H1 (cell line): ENCODE measurements at regions not wholly inside any gene's neighbourhood (a gene's known extent, or its start where the extent isn't known, plus 50 kb on each side); places are given as distances from the start of the nearest gene placed in this dataset.

Experiments
- CTCF ChIA-PET: fragments of 300-600 bp; sonication (Branson Sonifier 250); formaldehyde crosslinking; loops from one replicate; lab custom pipeline; 2021; ENCODE audit not compliant: partially characterized antibody; lab: Charles Lee
- POLR2A ChIA-PET: fragments of 300-600 bp; sonication (Branson Sonifier 250); formaldehyde crosslinking; loops from one replicate; lab custom pipeline; 2021; ENCODE audit warnings: inconsistent platforms; ENCODE audit not compliant: partially characterized antibody; lab: Charles Lee
- DNase-seq, 2 experiments: peaks; one replicate each; pipeline versions ENCODE4 v3.0.0 to v3.0.0-alpha.2; 2010 to 2022; ENCODE audit warnings: low spot score in 2 of 2, low read depth in 1 of 2, mixed read lengths in 1 of 2
- FAIRE-seq: peaks from 2 replicates; lab custom pipeline; 2011; peaks lifted over from hg19 to GRCh38; lab: Jason Lieb, UNC
- H2AFZ ChIP-seq: 2 replicates; pipeline ENCODE4 v1.8.1; 2012; ENCODE audit warnings: low read length, inconsistent platforms
- H2AK5ac ChIP-seq: 2 replicates; pipeline ENCODE4 v1.6.1; 2013; ENCODE audit warnings: low read depth, low read length
- H2BK120ac ChIP-seq: replicated peaks from 2 replicates; pipeline ENCODE3; 2013; ENCODE audit warnings: low read depth, low read length, inconsistent platforms
- H2BK12ac ChIP-seq: 2 replicates; pipeline ENCODE4 v1.6.1; 2013; ENCODE audit warnings: low read depth, low read length
- H2BK15ac ChIP-seq: 2 replicates; pipeline ENCODE4 v1.6.1; 2013; ENCODE audit warnings: low read length
- H2BK20ac ChIP-seq: 2 replicates; pipeline ENCODE4 v1.6.1; 2013; ENCODE audit warnings: low read length
- H2BK5ac ChIP-seq: 2 replicates; pipeline ENCODE4 v1.6.1; 2013; ENCODE audit warnings: low read depth, low read length
- H3K14ac ChIP-seq: 2 replicates; pipeline ENCODE4 v1.6.1; 2013; ENCODE audit warnings: inconsistent platforms; ENCODE audit not compliant: insufficient read length
- H3K18ac ChIP-seq: 2 replicates; pipeline ENCODE4 v1.6.1; 2013; ENCODE audit warnings: low read length; ENCODE audit errors: extremely low read depth
- H3K23ac ChIP-seq: 2 replicates; pipeline ENCODE4 v1.6.1; 2013; ENCODE audit warnings: inconsistent platforms; ENCODE audit not compliant: insufficient read length
- H3K23me2 ChIP-seq: 2 replicates; pipeline ENCODE4 v1.6.1; 2013; ENCODE audit warnings: low read depth, low read length
- H3K27ac ChIP-seq: 2 replicates; pipeline ENCODE4 v1.6.1; 2011; ENCODE audit warnings: low read depth, low read length, inconsistent platforms
- H3K27me3 ChIP-seq, 4 experiments: replicated peaks in 1 of 4; 1 replicate in 1 of 4; 2 replicates in 3 of 4; pipeline versions ENCODE4 v1.6.1 to v1.8.1; 2011 to 2013; ENCODE audit warnings: low read length in 3 of 4, mild to moderate bottlenecking in 3 of 4, inconsistent platforms in 2 of 4, mixed read lengths in 2 of 4, moderate library complexity in 1 of 4; ENCODE audit not compliant: control insufficient read depth in 3 of 4, insufficient read depth in 3 of 4; ENCODE audit errors: extremely low read depth in 1 of 4
- H3K36me3 ChIP-seq, 4 experiments: 2 replicates each; pipeline versions ENCODE4 v1.6.1 to v1.8.1; 2011 to 2013; ENCODE audit warnings: mild to moderate bottlenecking in 4 of 4, low read length in 3 of 4, moderate library complexity in 2 of 4, control low read depth in 1 of 4, inconsistent platforms in 1 of 4; ENCODE audit not compliant: insufficient read depth in 4 of 4, control insufficient read depth in 2 of 4
- H3K4ac ChIP-seq: replicated peaks from 2 replicates; pipeline ENCODE3; 2013; ENCODE audit warnings: low read length, low read depth, mixed read lengths, inconsistent platforms; ENCODE audit not compliant: insufficient read length
- H3K4me1 ChIP-seq, 4 experiments: replicated peaks in 1 of 4; 1 replicate in 1 of 4; 2 replicates in 3 of 4; pipeline versions ENCODE4 v1.6.1 to v1.8.1; 2011 to 2013; ENCODE audit warnings: low read length in 3 of 4, inconsistent platforms in 2 of 4, mixed read lengths in 1 of 4; ENCODE audit not compliant: insufficient read depth in 4 of 4, control insufficient read depth in 3 of 4
- H3K4me2 ChIP-seq, 2 experiments: 2 replicates each; pipeline versions ENCODE4 v1.6.1 to v1.8.1; 2011 to 2013; ENCODE audit warnings: low read depth in 2 of 2, low read length in 2 of 2, control low read depth in 1 of 2, inconsistent platforms in 1 of 2, mild to moderate bottlenecking in 1 of 2; ENCODE audit not compliant: insufficient read depth in 1 of 2
- H3K4me3 ChIP-seq, 4 experiments: fragments of 200-600, 300-600 bp in 1 of 4; sonication (generic), shearing (Covaris generic), sonication (Bioruptor Twin) in 1 of 4; 2 replicates each; pipeline versions ENCODE4 v1.5.1 to v1.8.1; 2011 to 2016; ENCODE audit warnings: low read length in 4 of 4, low read depth in 3 of 4, control low read depth in 2 of 4, inconsistent platforms in 2 of 4, mild to moderate bottlenecking in 2 of 4, mixed read lengths in 1 of 4, moderate library complexity in 1 of 4; ENCODE audit not compliant: insufficient read depth in 2 of 4; ENCODE audit errors: extremely low read depth in 1 of 4
- H3K56ac ChIP-seq: replicated peaks from 2 replicates; pipeline ENCODE3; 2013; ENCODE audit warnings: low read depth, mild to moderate bottlenecking, mixed read lengths, low read length, inconsistent platforms; ENCODE audit not compliant: insufficient read length
- H3K79me1 ChIP-seq: 2 replicates; pipeline ENCODE4 v1.6.1; 2013; ENCODE audit warnings: low read depth, low read length, control low read depth
- H3K79me2 ChIP-seq, 2 experiments: 2 replicates each; pipeline versions ENCODE4 v1.6.1 to v1.8.1; 2012 to 2013; ENCODE audit warnings: low read length in 2 of 2, mild to moderate bottlenecking in 2 of 2, inconsistent platforms in 1 of 2; ENCODE audit not compliant: insufficient read depth in 2 of 2, control insufficient read depth in 1 of 2
- H3K9ac ChIP-seq, 4 experiments: replicated peaks in 1 of 4; 1 replicate in 1 of 4; 2 replicates in 3 of 4; pipeline versions ENCODE4 v1.6.1 to v1.8.1; 2011 to 2013; ENCODE audit warnings: low read depth in 3 of 4, low read length in 3 of 4, control low read depth in 2 of 4, mild to moderate bottlenecking in 2 of 4, moderate library complexity in 2 of 4, inconsistent platforms in 1 of 4; ENCODE audit errors: extremely low read depth in 1 of 4
- H3K9me3 ChIP-seq, 2 experiments: 2 replicates each; pipeline versions ENCODE4 v1.6.1 to v1.8.1; 2012 to 2013; ENCODE audit warnings: mild to moderate bottlenecking in 2 of 2, moderate library complexity in 2 of 2, control low read depth in 1 of 2, inconsistent platforms in 1 of 2, low read depth in 1 of 2, low read length in 1 of 2, mixed read lengths in 1 of 2; ENCODE audit not compliant: insufficient read depth in 2 of 2
- H4K20me1 ChIP-seq, 2 experiments: replicated peaks in 1 of 2; 2 replicates each; pipeline versions ENCODE3 to v1.8.1; 2011 to 2013; ENCODE audit warnings: inconsistent platforms in 2 of 2, low read length in 2 of 2, mild to moderate bottlenecking in 1 of 2; ENCODE audit not compliant: insufficient read depth in 2 of 2, control insufficient read depth in 1 of 2
- H4K5ac ChIP-seq: 2 replicates; pipeline ENCODE4 v1.6.1; 2013; ENCODE audit warnings: low read length, low read depth, mixed read lengths, inconsistent platforms; ENCODE audit not compliant: insufficient read length
- H4K8ac ChIP-seq: 2 replicates; pipeline ENCODE4 v1.8.0; 2013; ENCODE audit warnings: mild to moderate bottlenecking, moderate library complexity, low read length, inconsistent platforms; ENCODE audit not compliant: insufficient read depth; ENCODE audit errors: extremely low read depth
- H4K91ac ChIP-seq: replicated peaks from 2 replicates; pipeline ENCODE3; 2013; ENCODE audit warnings: low read length, mixed read lengths, inconsistent platforms; ENCODE audit not compliant: insufficient read length
- ASH2L ChIP-seq: fragments of 200-600, 300-600 bp; sonication (generic); IDR thresholded peaks from one replicate; pipeline ENCODE4 v1.7.1; 2017; ENCODE audit warnings: low read length
- JUND ChIP-seq: IDR thresholded peaks from 2 replicates; pipeline ENCODE4 v1.6.1; 2011; ENCODE audit warnings: mild to moderate bottlenecking, improper control_type of control experiment, low read length
- KDM5A ChIP-seq: fragments of 200-600 bp; IDR thresholded peaks from 2 replicates; pipeline ENCODE4 v1.7.1; 2012; ENCODE audit warnings: mild to moderate bottlenecking, low read length, inconsistent platforms, mixed read lengths
- MAFK ChIP-seq: IDR thresholded peaks from 2 replicates; pipeline ENCODE4 v1.6.1; 2012; ENCODE audit warnings: low read depth, mild to moderate bottlenecking, improper control_type of control experiment, low read length
- TAF7 ChIP-seq: optimal IDR thresholded peaks from 2 replicates; pipeline ENCODE3; 2011; ENCODE audit warnings: low read depth, mild to moderate bottlenecking, inconsistent platforms, low read length, moderate library complexity, borderline replicate concordance
- TEAD4 ChIP-seq: IDR thresholded peaks from 2 replicates; pipeline ENCODE4 v1.6.1; 2012; ENCODE audit warnings: low read depth, low read length, inconsistent platforms, mixed read lengths
- ZNF274 ChIP-seq: IDR thresholded peaks from 2 replicates; pipeline ENCODE4 v1.7.0; 2012; ENCODE audit warnings: low read length, borderline replicate concordance; ENCODE audit errors: extremely low read depth
- WGBS, 2 experiments: shearing (Covaris generic) in 1 of 2; methylation state at CpG; one replicate each; pipeline versions ENCODE4 v1.1.6 to v1.1.7; 2013 to 2015; ENCODE audit warnings: low lambda C conversion rate in 2 of 2, mixed read lengths in 2 of 2, inconsistent platforms in 1 of 2, low coverage in 1 of 2, missing lambda C conversion rate in 1 of 2; ENCODE audit not compliant: insufficient replicate concordance in 2 of 2, insufficient coverage in 1 of 2, insufficient read length in 1 of 2; ENCODE audit errors: extremely low coverage in 1 of 2, missing lambda C conversion rate in 1 of 2; 5-methylcytosine and 5-hydroxymethylcytosine counted together

DNA sequence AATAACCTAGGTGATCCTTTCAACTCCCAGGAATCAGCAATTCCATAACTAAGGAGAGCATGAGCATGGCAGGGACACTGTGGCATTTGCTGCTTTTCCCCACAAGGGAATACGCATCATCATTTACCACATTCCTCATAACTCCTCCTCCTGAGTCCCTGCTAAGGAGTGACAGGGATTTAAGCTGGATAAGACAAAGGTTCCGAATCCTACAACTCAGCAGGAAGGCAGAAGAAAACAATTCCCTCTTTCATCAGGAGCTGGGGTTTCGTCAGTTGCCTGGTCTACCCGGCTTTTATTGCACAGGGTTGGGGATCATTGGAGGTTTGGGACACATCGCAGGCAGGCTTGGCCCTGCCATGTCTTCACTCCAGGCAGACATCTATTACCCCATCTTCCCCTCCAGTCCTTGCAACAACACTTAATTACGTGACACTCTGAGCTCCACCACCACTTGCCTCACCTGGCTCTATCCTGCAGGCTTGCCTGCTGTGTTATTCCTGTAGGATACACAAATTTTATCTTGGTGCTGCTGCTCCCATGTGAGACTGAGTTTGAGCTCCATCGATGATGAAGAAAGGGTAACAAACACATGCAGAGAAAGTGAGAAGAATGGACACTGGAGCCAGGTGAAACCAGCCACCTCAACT lies 563.0 kb upstream of the KLF4 start:
- WGBS, 2 experiments: 68% methylated on average over 7 of the region's 7 CpGs; no CpG with 5 or more reads in 1 of the 2 experiments

More for the DNA sequence above, 563.0 kb upstream of the KLF4 start:
- no peak overlapping the region for H3K56ac ChIP-seq
- peak overlapping the region; percentile 58 for H4K91ac ChIP-seq
- TF ChIP-seq JUND: no peak
- TF ChIP-seq KDM5A: no peak
- TF ChIP-seq ZNF274: no peak
- TF ChIP-seq TEAD4: peak; percentile 58; the same call in 1 of the 2 replicates
- no peak for TF ChIP-seq MAFK
- no peak for TF ChIP-seq ASH2L
- TF ChIP-seq TAF7: no peak
- TF ChIP-seq, all 59 proteins: peak for 1
- Histone ChIP-seq H4K5ac (no peak overlapping the region), H3K18ac (no peak overlapping the region; the same call in 1 of the 2 replicates), H2BK15ac (no peak overlapping the region; the same call in 1 of the 2 replicates), H3K4me1 (peaks cover 2 to 13% (median 7%) of the 10 kb centered on the region in 4 experiments; a peak in 5 of 7 replicates), H3K23me2 (no peaks in the 10 kb centered on the region), H3K9me3 (no peaks in the 10 kb centered on the region), H3K79me1 (no peaks in the 10 kb centered on the region), H3K36me3 (no peaks in the 10 kb centered on the region), H3K9ac (no peak overlapping the region), H3K79me2 (no peaks in the 10 kb centered on the region), H2BK5ac (no peak overlapping the region), H3K27me3 (no peaks in the 10 kb centered on the region; a peak in 1 of 7 replicates), H3K4ac (no peak overlapping the region), H4K20me1 (no peaks in the 10 kb centered on the region), H3K23ac (no peak overlapping the region), H3K4me3 (no peak overlapping the region), H2BK20ac (no peak overlapping the region), H2BK12ac (peak overlapping the region; percentile 56), H2AK5ac (no peak overlapping the region), H3K14ac (no peak overlapping the region), H2BK120ac (no peak overlapping the region), H3K4me2 (peak overlapping the region in 1 of 2 experiments; percentile 29; a peak in 1 of 4 replicates), H4K8ac (0 out of 2 replicates have a peak overlapping the region, but pooled peaks have one; percentile 4), H3K27ac (no peak overlapping the region), H2AFZ (no peak overlapping the region)
- ChIA-PET POLR2A (no interaction called here), CTCF (interaction anchor here (0.6 to 2.6 kb wide), 8 partner anchors 8 to 628 kb away, joined by 3 to 9 read pairs (median 4); no protein-coding TSS in a partner anchor)
- no peak for DNase-seq
- no peak for FAIRE-seq
